ENCODE measurements at regions not wholly inside any gene's neighbourhood (a gene's known extent, or its start where the extent isn't known, plus 50 kb on each side); places are given as distances from the start of the nearest gene placed in this dataset.

GRCh38 chr5:159629158-159629557, 287.1 kb upstream of the ADRA1B start:
- no peak for FAIRE-seq
- BruUV-seq (replicated peaks), result no TSS peak
- POLR2A ChIA-PET, result no interaction called here
- Histone ChIP-seq H3K9me1 (replicated peaks; ENCODE audit: control insufficient read depth, extremely low read depth, insufficient read depth, low read length) (no peaks in the 10 kb centered on the region), H3K9me3 (replicated peaks; ENCODE audit: control insufficient read depth, insufficient read depth, low read length) (no peaks in the 10 kb centered on the region), H3K9ac (replicated peaks; ENCODE audit: extremely low read depth, insufficient read depth, low read length) (no peak overlapping the region), H3K4me2 (ENCODE audit: insufficient read depth, low read length) (no peak overlapping the region), H3K36me3 (ENCODE audit: control insufficient read depth in 2 of 2, extremely low read depth in 1 of 2, insufficient read depth in 2 of 2, low read length in 2 of 2) (no peaks in the 10 kb centered on the region), H3K4me1 (ENCODE audit: control insufficient read depth, extremely low read depth, insufficient read depth, low read length) (no peaks in the 10 kb centered on the region), H3K79me2 (ENCODE audit: control insufficient read depth, insufficient read depth, low read length) (no peaks in the 10 kb centered on the region), H2AFZ (ENCODE audit: low read depth, low read length) (no peak overlapping the region), H4K20me1 (replicated peaks; ENCODE audit: control insufficient read depth, extremely low read depth, insufficient read depth, low read length) (no peaks in the 10 kb centered on the region), H3K27me3 (ENCODE audit: control insufficient read depth in 2 of 2, insufficient read depth in 2 of 2, low read length in 2 of 2) (no peaks in the 10 kb centered on the region), H3K27ac (ENCODE audit: insufficient read depth, low read depth, low read length) (no peak overlapping the region), H3K4me3 (replicated peaks in 1 of 3; ENCODE audit: insufficient read depth in 1 of 3, low read depth in 1 of 3, low read length in 3 of 3) (no peak overlapping the region)
- TF ChIP-seq CTCF (IDR thresholded peaks at IDR 0.05; ENCODE audit: extremely low read depth in 1 of 2, insufficient read depth in 1 of 2, low read depth in 1 of 2, low read length in 2 of 2) (no peak), FOS (IDR thresholded peaks at IDR 0.05; ENCODE audit: borderline replicate concordance, insufficient read depth, low read length) (no peak), GATA2 (IDR thresholded peaks at IDR 0.05; ENCODE audit: insufficient read depth, insufficient read length, low read depth, low read length) (no peak), POLR2AphosphoS5 (IDR thresholded peaks at IDR 0.05; ENCODE audit: insufficient read depth, low read depth, low read length) (no peak), JUN (IDR thresholded peaks at IDR 0.05; ENCODE audit: borderline replicate concordance, insufficient read depth, insufficient read length, low read depth) (no peak), MYC (IDR thresholded peaks at IDR 0.05; ENCODE audit: low read depth, low read length) (no peak), POLR2A (IDR thresholded peaks at IDR 0.05; ENCODE audit: low read depth, low read length) (no peak), MAX (IDR thresholded peaks at IDR 0.05; ENCODE audit: insufficient read depth, insufficient read length) (no peak), EZH2 (IDR thresholded peaks at IDR 0.05; ENCODE audit: borderline replicate concordance, low read depth, low read length, severe bottlenecking) (no peak)
- CTCF ChIA-PET, result no interaction called here
- no peak for DNase-seq (ENCODE audit: low read depth, low spot score)
- dilution Hi-C loops (cut with MboI; ENCODE audit: extremely low pct_ligation_motif_present, low sequenced_read_pairs) (no loop called here), intact Hi-C loops (cut with micrococcal nuclease) (no loop called here)
